ENCODE measurements at regions not wholly inside any gene's neighbourhood (a gene's known extent, or its start where the extent isn't known, plus 50 kb on each side); places are given as distances from the start of the nearest gene placed in this dataset.

GRCh38 chr2:71923887-71924533, 223.7 kb downstream of the CYP26B1 start:
- TF ChIP-seq CTCF (IDR thresholded peaks at IDR 0.05) (peak; percentile 58 to 68), POLR2AphosphoS5 (IDR thresholded peaks at IDR 0.05) (no peak)
